ENCODE measurements at regions not wholly inside any gene's neighbourhood (a gene's known extent, or its start where the extent isn't known, plus 50 kb on each side); places are given as distances from the start of the nearest gene placed in this dataset.

DNA sequence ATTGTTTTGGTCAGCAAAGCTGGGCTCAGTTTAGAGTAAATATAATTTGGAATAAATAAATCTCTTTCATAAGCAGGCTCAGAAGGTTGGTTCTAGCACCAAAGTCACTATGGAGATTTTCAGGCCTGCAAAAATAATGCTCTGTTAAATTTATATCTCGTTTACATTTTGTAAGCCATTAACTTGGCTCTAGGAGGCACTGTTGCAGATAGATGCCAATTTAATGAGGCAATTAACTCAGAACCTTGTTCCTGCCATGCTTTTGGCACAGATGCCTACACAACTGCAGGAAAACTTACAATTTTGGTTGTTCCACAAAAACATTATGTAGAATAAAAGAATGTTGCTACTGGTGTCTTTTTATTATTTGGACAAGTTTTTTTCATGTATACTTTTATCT, 428.1 kb downstream of the FLRT2 start:
- TF ChIP-seq, protein P1, sequence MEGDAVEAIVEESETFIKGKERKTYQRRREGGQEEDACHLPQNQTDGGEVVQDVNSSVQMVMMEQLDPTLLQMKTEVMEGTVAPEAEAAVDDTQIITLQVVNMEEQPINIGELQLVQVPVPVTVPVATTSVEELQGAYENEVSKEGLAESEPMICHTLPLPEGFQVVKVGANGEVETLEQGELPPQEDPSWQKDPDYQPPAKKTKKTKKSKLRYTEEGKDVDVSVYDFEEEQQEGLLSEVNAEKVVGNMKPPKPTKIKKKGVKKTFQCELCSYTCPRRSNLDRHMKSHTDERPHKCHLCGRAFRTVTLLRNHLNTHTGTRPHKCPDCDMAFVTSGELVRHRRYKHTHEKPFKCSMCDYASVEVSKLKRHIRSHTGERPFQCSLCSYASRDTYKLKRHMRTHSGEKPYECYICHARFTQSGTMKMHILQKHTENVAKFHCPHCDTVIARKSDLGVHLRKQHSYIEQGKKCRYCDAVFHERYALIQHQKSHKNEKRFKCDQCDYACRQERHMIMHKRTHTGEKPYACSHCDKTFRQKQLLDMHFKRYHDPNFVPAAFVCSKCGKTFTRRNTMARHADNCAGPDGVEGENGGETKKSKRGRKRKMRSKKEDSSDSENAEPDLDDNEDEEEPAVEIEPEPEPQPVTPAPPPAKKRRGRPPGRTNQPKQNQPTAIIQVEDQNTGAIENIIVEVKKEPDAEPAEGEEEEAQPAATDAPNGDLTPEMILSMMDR (conservative IDR thresholded peaks at IDR 0.05; ENCODE audit: control insufficient read depth, insufficient read depth, low read depth, low read length): no peak
- no peak for DNase-seq (ENCODE audit: low read depth)
- H3K4me3 ChIP-seq (ENCODE audit: control insufficient read depth, low read depth, low read length): no peak overlapping the region

GRCh38 chr14:85953265-85953664, 423.3 kb downstream of the FLRT2 start:
- TF ChIP-seq, protein P1 (conservative IDR thresholded peaks at IDR 0.05; ENCODE audit: control insufficient read depth, insufficient read depth, low read depth, low read length): no peak
- no peak for DNase-seq (ENCODE audit: low read depth)
- H3K4me3 ChIP-seq (ENCODE audit: control insufficient read depth, low read depth, low read length): no peak overlapping the region

DNA sequence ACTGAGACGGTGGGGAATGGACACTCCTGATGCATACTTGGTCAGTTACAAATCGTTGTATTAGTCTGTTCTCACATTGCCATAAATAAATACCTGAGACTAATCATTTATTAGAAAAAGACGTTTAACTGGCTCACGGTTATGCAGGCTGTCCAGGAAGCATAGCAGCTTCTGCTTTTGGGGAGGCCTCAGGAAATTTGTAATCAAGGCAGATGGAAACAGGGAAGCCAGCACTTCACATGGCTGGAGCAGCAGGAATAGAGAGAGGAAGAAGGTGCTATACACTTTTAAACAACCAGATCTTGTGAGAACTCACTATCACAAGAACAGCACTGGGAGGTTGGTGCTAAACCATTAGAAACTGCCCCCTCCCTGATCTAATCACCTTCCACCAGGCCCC, 418.2 kb downstream of the FLRT2 start:
- DNase-seq (ENCODE audit: low read depth): no peak
- TF ChIP-seq, protein P1 (conservative IDR thresholded peaks at IDR 0.05; ENCODE audit: control insufficient read depth, insufficient read depth, low read depth, low read length): no peak
- no peak overlapping the region for H3K4me3 ChIP-seq (ENCODE audit: control insufficient read depth, low read depth, low read length)

- DNase-seq (ENCODE audit: low read depth): no peak
- no peak overlapping the region for H3K4me3 ChIP-seq (ENCODE audit: control insufficient read depth, low read depth, low read length)
These were observed 417.7 kb downstream of the FLRT2 start for GRCh38 chr14:85947461-85948139.

DNA sequence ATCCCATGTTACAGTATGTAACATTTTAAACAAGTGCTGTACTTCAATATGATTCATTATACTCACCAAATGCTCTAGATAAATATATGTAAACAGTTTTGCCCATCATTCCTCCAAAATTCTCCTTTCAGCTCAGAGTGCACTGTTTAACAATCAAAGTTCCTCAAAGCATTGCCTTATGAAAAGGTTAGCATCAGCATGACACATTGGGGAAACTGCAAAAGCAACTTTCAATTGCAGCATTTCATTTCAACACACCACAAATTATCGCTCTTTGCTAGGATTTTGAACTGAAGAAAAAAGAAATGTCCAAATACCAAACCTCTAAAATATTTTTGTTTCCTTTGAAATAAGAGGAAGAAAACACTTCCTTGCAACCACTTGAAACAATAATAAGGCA, 413.2 kb downstream of the FLRT2 start:
- TF ChIP-seq, protein P1 (conservative IDR thresholded peaks at IDR 0.05; ENCODE audit: control insufficient read depth, insufficient read depth, low read depth, low read length): no peak
- no peak for DNase-seq (ENCODE audit: low read depth)
- H3K4me3 ChIP-seq (ENCODE audit: control insufficient read depth, low read depth, low read length): no peak overlapping the region

More at GRCh38 chr14:85947461-85948139, 417.7 kb downstream of the FLRT2 start:
- TF ChIP-seq, protein P1 (conservative IDR thresholded peaks at IDR 0.05; ENCODE audit: control insufficient read depth, insufficient read depth, low read depth, low read length): no peak

- peak overlapping the region; percentile 37 for H3K4me3 ChIP-seq (ENCODE audit: control insufficient read depth, low read depth, low read length)
- TF ChIP-seq, protein P1 (conservative IDR thresholded peaks at IDR 0.05; ENCODE audit: control insufficient read depth, insufficient read depth, low read depth, low read length): no peak
- DNase-seq (ENCODE audit: low read depth): peak; percentile 2
These were observed 404.9 kb downstream of the FLRT2 start for GRCh38 chr14:85934886-85935254.
